H1 (cell line): ENCODE measurements at regions not wholly inside any gene's neighbourhood (a gene's known extent, or its start where the extent isn't known, plus 50 kb on each side); places are given as distances from the start of the nearest gene placed in this dataset.

Experiments
- ASH2L ChIP-seq: fragments of 200-600, 300-600 bp; sonication (generic); IDR thresholded peaks from one replicate; pipeline ENCODE4 v1.7.1; 2017; ENCODE audit warnings: low read length
- BACH1 ChIP-seq: IDR thresholded peaks from 2 replicates; pipeline ENCODE4 v1.6.1; 2012; ENCODE audit warnings: low read length, improper control_type of control experiment
- CEBPB ChIP-seq: IDR thresholded peaks from 2 replicates; pipeline ENCODE4 v1.6.1; 2012; ENCODE audit warnings: low read depth, low read length
- RNF2 ChIP-seq: fragments of 200-900, 300-1000 bp; sonication (generic); IDR thresholded peaks from 2 replicates; pipeline ENCODE4 v1.7.1; 2016; ENCODE audit warnings: borderline replicate concordance, low read depth, mild to moderate bottlenecking, antibody characterized with exemption, low read length; ENCODE audit not compliant: poor library complexity, severe bottlenecking; ENCODE audit errors: missing control alignments
- RXRA ChIP-seq: IDR thresholded peaks from 2 replicates; pipeline ENCODE4 v1.6.1; 2011; ENCODE audit warnings: low read depth, mild to moderate bottlenecking, low read length, moderate library complexity; ENCODE audit not compliant: insufficient read depth

DNA sequence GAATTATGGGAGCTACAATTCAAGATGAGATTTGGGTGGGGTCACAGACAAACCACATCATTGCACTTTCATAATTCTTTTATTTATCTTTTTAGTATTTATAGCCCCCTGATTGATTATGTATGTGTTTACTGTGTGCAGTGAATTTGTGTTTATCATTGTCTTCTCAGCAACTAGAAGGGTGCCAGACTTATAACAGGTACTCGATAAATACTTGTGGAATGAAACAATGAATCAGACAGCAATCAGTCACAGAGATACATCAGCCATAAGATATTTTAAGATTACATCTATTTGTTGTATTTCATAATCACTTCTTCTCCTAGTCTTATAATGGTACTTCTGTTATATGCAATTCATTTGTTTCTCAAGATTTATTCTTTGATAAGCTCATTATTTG, 273.2 kb downstream of the PTPRC start (continued):
- TF ChIP-seq ASH2L, result no peak
- TF ChIP-seq RNF2, result no peak
- TF ChIP-seq RXRA, result no peak
- no peak for TF ChIP-seq BACH1
- TF ChIP-seq CEBPB, result no peak
